Liver (tissue), 8 donors: ENCODE measurements at regions not wholly inside any gene's neighbourhood (a gene's known extent, or its start where the extent isn't known, plus 50 kb on each side); places are given as distances from the start of the nearest gene placed in this dataset.

Experiments
- DNase-seq: peaks from one replicate; pipeline ENCODE4 v3.0.0-alpha.2; 2017; ENCODE audit warnings: low spot score
- H3K27ac ChIP-seq, 2 donors: one replicate each; pipeline ENCODE4 v1.7.0; 2013; ENCODE audit warnings: inconsistent platforms in 2 of 2, low read length in 2 of 2, control low read depth in 1 of 2, low read depth in 1 of 2, mild to moderate bottlenecking in 1 of 2
- H3K27me3 ChIP-seq, 4 donors: one replicate each; pipeline versions ENCODE4 v1.6.1 to v1.7.0; 2013; ENCODE audit warnings: low read length in 3 of 4, inconsistent platforms in 1 of 4, mild to moderate bottlenecking in 1 of 4, moderate library complexity in 1 of 4; ENCODE audit not compliant: control insufficient read depth in 4 of 4, insufficient read depth in 4 of 4
- H3K36me3 ChIP-seq, 4 donors: one replicate each; pipeline versions ENCODE4 v1.6.1 to v1.7.0; 2013; ENCODE audit warnings: low read length in 3 of 4, mild to moderate bottlenecking in 3 of 4, low read depth in 1 of 4, moderate library complexity in 1 of 4; ENCODE audit not compliant: control insufficient read depth in 4 of 4, insufficient read depth in 3 of 4
- H3K4me1 ChIP-seq, 4 donors: one replicate each; pipeline versions ENCODE4 v1.6.1 to v1.7.0; 2013; ENCODE audit warnings: low read length in 3 of 4, mild to moderate bottlenecking in 3 of 4, moderate library complexity in 1 of 4; ENCODE audit not compliant: control insufficient read depth in 4 of 4, insufficient read depth in 4 of 4
- H3K4me3 ChIP-seq, 3 donors: one replicate each; pipeline versions ENCODE4 v1.6.1 to v1.7.0; 2013; ENCODE audit warnings: low read length in 3 of 3, control low read depth in 1 of 3, low read depth in 1 of 3, mild to moderate bottlenecking in 1 of 3
- H3K9ac ChIP-seq, 2 donors: one replicate each; pipeline ENCODE4 v1.7.0; 2013; ENCODE audit warnings: low read length in 2 of 2, mild to moderate bottlenecking in 2 of 2, moderate library complexity in 2 of 2, control low read depth in 1 of 2, low read depth in 1 of 2
- H3K9me3 ChIP-seq, 4 donors: one replicate each; pipeline versions ENCODE4 v1.6.1 to v1.7.0; 2013; ENCODE audit warnings: low read length in 3 of 4; ENCODE audit not compliant: control insufficient read depth in 4 of 4
- EGR1 ChIP-seq, 2 donors: IDR thresholded peaks; 2 replicates each; pipeline ENCODE4 v1.6.1; 2016 to 2018; ENCODE audit warnings: antibody characterized with exemption in 2 of 2, low read depth in 2 of 2
- FOXA1 ChIP-seq: IDR thresholded peaks from 2 replicates; pipeline ENCODE4 v1.6.1; 2016; ENCODE audit warnings: antibody characterized with exemption
- FOXA2 ChIP-seq: IDR thresholded peaks from 2 replicates; pipeline ENCODE4 v1.6.1; 2016; ENCODE audit warnings: antibody characterized with exemption
- GABPA ChIP-seq, 2 donors: IDR thresholded peaks in 1 of 2; conservative IDR thresholded peaks in 1 of 2; 2 replicates each; pipeline ENCODE4 v1.6.1; 2016; ENCODE audit warnings: antibody characterized with exemption in 2 of 2, mild to moderate bottlenecking in 1 of 2, moderate library complexity in 1 of 2
- HNF4A ChIP-seq, 2 donors: conservative IDR thresholded peaks; 2 replicates each; pipeline ENCODE4 v1.6.1; 2016; ENCODE audit warnings: antibody characterized with exemption in 2 of 2, mild to moderate bottlenecking in 2 of 2
- HNF4G ChIP-seq: IDR thresholded peaks from 2 replicates; pipeline ENCODE4 v1.6.1; 2016; ENCODE audit warnings: antibody characterized with exemption
- JUND ChIP-seq, 2 donors: IDR thresholded peaks; 2 replicates each; pipeline ENCODE4 v1.6.1; 2016; ENCODE audit warnings: antibody characterized with exemption in 2 of 2
- NR2F2 ChIP-seq: IDR thresholded peaks from 2 replicates; pipeline ENCODE4 v1.6.1; 2016; ENCODE audit warnings: antibody characterized with exemption
- RAD21 ChIP-seq, 2 donors: IDR thresholded peaks; 2 replicates each; pipeline ENCODE4 v1.6.1; 2016; ENCODE audit warnings: antibody characterized with exemption in 2 of 2, mild to moderate bottlenecking in 2 of 2
- RXRA ChIP-seq, 2 donors: IDR thresholded peaks; 2 replicates each; pipeline ENCODE4 v1.6.1; 2017 to 2018; ENCODE audit warnings: antibody characterized with exemption in 2 of 2, mild to moderate bottlenecking in 1 of 2
- SP1 ChIP-seq: IDR thresholded peaks from 2 replicates; pipeline ENCODE4 v1.6.1; 2018; ENCODE audit warnings: antibody characterized with exemption, mild to moderate bottlenecking
- TAF1 ChIP-seq: conservative IDR thresholded peaks from 2 replicates; pipeline ENCODE4 v1.6.1; 2016; ENCODE audit warnings: antibody characterized with exemption, mild to moderate bottlenecking
- YY1 ChIP-seq: IDR thresholded peaks from 2 replicates; pipeline ENCODE4 v1.6.1; 2016; ENCODE audit warnings: antibody characterized with exemption, mild to moderate bottlenecking
- WGBS: extraction: QIAGEN DNeasy Blood & Tissue Kit; methylation state at CpG from one replicate; pipeline ENCODE4 v1.1.7; 2013; 5-methylcytosine and 5-hydroxymethylcytosine counted together
- TF ChIP-seq, protein P1 (sequence below): IDR thresholded peaks from 2 replicates; pipeline ENCODE4 v1.6.1; 2016; ENCODE audit warnings: antibody characterized with exemption
- TF ChIP-seq, protein P2 (sequence below): IDR thresholded peaks from 2 replicates; pipeline ENCODE4 v1.6.1; 2016; ENCODE audit warnings: antibody characterized with exemption
- TF ChIP-seq, protein P3 (sequence below): IDR thresholded peaks from 2 replicates; pipeline ENCODE4 v1.6.1; 2016; ENCODE audit warnings: antibody characterized with exemption
- TF ChIP-seq, protein P4 (sequence below): IDR thresholded peaks from 2 replicates; pipeline ENCODE4 v1.6.1; 2016; ENCODE audit warnings: antibody characterized with exemption, mild to moderate bottlenecking
- TF ChIP-seq, protein P5 (sequence below): fragments of 150-350 bp; IDR thresholded peaks from 2 replicates; pipeline ENCODE4 v1.5.1; 2017; ENCODE audit warnings: improper control_type of control experiment, low read depth, low read length; ENCODE audit not compliant: missing input control
- donor health status: healthy.
- donor health status: healthy.
- donor health status: healthy.
- donor health status: healthy.
- donor health status: healthy.

DNA sequence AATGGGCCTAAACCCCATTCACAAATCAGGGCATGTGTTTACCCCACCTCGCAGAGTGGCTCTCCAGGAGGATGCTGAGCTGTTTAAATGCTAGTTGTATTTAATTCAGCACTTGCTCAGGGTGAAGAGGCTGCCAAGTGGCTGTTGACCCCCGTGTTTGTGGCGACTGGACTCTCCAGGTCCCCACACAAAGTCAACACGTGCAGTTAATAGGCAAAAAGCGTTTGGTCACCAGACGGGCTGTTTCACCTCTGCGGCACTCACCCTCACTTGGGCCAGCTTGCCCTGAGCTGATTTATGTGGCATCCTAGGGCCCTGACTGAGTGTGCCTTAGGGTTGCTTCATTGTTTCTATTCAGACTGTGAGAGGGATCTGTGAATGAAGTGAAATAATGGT, 152.3 kb downstream of the GAS1 start:
- DNase-seq = no peak
- Histone ChIP-seq H3K9me3 (no peaks in the 10 kb centered on the region), H3K4me1 (no peaks in the 10 kb centered on the region), H3K4me3 (no peak overlapping the region), H3K27me3 (peaks cover 0 to 7% (median 0%) of the 10 kb centered on the region in 4 donors), H3K27ac (no peak overlapping the region), H3K36me3 (no peaks in the 10 kb centered on the region), H3K9ac (no peak overlapping the region)
- TF ChIP-seq, protein P1, sequence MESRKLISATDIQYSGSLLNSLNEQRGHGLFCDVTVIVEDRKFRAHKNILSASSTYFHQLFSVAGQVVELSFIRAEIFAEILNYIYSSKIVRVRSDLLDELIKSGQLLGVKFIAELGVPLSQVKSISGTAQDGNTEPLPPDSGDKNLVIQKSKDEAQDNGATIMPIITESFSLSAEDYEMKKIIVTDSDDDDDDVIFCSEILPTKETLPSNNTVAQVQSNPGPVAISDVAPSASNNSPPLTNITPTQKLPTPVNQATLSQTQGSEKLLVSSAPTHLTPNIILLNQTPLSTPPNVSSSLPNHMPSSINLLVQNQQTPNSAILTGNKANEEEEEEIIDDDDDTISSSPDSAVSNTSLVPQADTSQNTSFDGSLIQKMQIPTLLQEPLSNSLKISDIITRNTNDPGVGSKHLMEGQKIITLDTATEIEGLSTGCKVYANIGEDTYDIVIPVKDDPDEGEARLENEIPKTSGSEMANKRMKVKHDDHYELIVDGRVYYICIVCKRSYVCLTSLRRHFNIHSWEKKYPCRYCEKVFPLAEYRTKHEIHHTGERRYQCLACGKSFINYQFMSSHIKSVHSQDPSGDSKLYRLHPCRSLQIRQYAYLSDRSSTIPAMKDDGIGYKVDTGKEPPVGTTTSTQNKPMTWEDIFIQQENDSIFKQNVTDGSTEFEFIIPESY = no peak
- TF ChIP-seq HNF4G (no peak), SP1 (no peak), FOXA2 (no peak), JUND (IDR thresholded peaks at IDR 0.05) (no peak), RAD21 (IDR thresholded peaks at IDR 0.05) (no peak), EGR1 (IDR thresholded peaks at IDR 0.05; ENCODE audit: low read depth in 2 of 2) (no peak), FOXA1 (no peak)
- TF ChIP-seq, protein P2, sequence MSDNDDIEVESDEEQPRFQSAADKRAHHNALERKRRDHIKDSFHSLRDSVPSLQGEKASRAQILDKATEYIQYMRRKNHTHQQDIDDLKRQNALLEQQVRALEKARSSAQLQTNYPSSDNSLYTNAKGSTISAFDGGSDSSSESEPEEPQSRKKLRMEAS = no peak
- 61% methylated on average over 7 of the region's 7 CpGs for WGBS

DNA sequence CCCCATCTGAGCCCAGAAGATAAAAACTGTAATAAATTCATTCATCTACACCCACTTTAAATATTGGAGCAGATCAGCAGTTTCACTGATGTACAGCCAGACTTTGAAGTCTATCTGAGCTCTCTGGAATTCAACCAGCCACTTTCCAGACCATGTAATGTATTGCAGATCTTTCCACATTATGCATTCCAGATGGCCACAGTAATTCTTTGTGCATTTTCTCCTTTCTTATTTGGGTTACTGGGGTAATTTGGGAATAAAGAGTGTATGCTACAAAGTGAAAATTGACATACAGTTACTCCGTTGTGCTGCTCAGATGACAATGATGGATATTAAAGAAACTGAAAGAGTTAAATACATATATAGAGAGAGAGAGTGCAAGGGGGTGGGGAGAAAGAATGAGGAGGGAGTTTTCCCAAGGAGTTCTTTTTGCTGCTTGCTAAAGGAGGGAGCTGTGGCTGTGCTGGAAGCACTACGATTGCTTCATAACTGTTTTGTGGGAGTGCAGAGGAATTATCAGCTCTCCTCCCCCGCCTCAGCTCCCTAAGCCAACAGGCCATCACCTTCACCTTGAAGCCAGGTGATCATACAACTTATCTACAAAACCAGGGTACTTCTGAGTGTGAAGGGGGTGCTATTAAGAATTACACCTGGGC, 152.8 kb downstream of the GAS1 start:
- Histone ChIP-seq H3K4me3 (no peak overlapping the region), H3K9ac (no peak overlapping the region), H3K36me3 (no peaks in the 10 kb centered on the region), H3K27ac (no peak overlapping the region), H3K4me1 (no peaks in the 10 kb centered on the region), H3K27me3 (peaks cover 0 to 5% (median 0%) of the 10 kb centered on the region in 4 donors), H3K9me3 (no peaks in the 10 kb centered on the region)
- no peak for DNase-seq
- 77% methylated on average over 3 of the region's 3 CpGs for WGBS
- TF ChIP-seq, protein P3, sequence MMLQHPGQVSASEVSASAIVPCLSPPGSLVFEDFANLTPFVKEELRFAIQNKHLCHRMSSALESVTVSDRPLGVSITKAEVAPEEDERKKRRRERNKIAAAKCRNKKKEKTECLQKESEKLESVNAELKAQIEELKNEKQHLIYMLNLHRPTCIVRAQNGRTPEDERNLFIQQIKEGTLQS = no peak
- TF ChIP-seq RXRA (IDR thresholded peaks at IDR 0.05) (no peak), GABPA (IDR thresholded peaks at IDR 0.05 in 1 of 2, conservative IDR thresholded peaks at IDR 0.05 in 1 of 2) (no peak), TAF1 (no peak), JUND (IDR thresholded peaks at IDR 0.05) (no peak), NR2F2 (no peak), HNF4G (no peak), SP1 (no peak), RAD21 (IDR thresholded peaks at IDR 0.05) (no peak), EGR1 (IDR thresholded peaks at IDR 0.05; ENCODE audit: low read depth in 2 of 2) (no peak), FOXA1 (no peak), FOXA2 (no peak), HNF4A (conservative IDR thresholded peaks at IDR 0.05) (no peak), YY1 (no peak)
- TF ChIP-seq, protein P2 = no peak
- TF ChIP-seq, protein P4, sequence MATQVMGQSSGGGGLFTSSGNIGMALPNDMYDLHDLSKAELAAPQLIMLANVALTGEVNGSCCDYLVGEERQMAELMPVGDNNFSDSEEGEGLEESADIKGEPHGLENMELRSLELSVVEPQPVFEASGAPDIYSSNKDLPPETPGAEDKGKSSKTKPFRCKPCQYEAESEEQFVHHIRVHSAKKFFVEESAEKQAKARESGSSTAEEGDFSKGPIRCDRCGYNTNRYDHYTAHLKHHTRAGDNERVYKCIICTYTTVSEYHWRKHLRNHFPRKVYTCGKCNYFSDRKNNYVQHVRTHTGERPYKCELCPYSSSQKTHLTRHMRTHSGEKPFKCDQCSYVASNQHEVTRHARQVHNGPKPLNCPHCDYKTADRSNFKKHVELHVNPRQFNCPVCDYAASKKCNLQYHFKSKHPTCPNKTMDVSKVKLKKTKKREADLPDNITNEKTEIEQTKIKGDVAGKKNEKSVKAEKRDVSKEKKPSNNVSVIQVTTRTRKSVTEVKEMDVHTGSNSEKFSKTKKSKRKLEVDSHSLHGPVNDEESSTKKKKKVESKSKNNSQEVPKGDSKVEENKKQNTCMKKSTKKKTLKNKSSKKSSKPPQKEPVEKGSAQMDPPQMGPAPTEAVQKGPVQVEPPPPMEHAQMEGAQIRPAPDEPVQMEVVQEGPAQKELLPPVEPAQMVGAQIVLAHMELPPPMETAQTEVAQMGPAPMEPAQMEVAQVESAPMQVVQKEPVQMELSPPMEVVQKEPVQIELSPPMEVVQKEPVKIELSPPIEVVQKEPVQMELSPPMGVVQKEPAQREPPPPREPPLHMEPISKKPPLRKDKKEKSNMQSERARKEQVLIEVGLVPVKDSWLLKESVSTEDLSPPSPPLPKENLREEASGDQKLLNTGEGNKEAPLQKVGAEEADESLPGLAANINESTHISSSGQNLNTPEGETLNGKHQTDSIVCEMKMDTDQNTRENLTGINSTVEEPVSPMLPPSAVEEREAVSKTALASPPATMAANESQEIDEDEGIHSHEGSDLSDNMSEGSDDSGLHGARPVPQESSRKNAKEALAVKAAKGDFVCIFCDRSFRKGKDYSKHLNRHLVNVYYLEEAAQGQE = no peak
- TF ChIP-seq, protein P1 = no peak
- TF ChIP-seq, protein P5, sequence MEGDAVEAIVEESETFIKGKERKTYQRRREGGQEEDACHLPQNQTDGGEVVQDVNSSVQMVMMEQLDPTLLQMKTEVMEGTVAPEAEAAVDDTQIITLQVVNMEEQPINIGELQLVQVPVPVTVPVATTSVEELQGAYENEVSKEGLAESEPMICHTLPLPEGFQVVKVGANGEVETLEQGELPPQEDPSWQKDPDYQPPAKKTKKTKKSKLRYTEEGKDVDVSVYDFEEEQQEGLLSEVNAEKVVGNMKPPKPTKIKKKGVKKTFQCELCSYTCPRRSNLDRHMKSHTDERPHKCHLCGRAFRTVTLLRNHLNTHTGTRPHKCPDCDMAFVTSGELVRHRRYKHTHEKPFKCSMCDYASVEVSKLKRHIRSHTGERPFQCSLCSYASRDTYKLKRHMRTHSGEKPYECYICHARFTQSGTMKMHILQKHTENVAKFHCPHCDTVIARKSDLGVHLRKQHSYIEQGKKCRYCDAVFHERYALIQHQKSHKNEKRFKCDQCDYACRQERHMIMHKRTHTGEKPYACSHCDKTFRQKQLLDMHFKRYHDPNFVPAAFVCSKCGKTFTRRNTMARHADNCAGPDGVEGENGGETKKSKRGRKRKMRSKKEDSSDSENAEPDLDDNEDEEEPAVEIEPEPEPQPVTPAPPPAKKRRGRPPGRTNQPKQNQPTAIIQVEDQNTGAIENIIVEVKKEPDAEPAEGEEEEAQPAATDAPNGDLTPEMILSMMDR = no peak
